ENCODE measurements at regions not wholly inside any gene's neighbourhood (a gene's known extent, or its start where the extent isn't known, plus 50 kb on each side); places are given as distances from the start of the nearest gene placed in this dataset.

DNA sequence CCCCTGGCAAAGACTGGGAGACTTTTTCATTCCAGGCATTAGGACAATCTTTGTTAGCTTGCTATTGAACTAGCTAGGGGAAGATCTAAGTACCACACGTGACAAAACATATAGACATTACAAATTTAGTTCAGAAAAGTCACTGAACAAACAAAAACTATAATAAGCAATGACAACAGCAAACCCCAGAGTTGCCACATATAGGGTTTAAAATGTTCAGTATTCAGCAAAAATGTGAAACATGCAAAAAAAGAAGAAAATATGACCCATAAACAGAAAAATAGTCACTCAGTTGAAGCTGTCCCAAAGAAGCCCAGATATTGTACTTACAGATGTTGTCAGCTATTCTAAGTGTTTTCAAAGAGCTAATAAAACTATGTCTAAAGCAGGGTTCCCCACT lies 431.1 kb upstream of the CDH2 start:
- no peaks in the 10 kb centered on the region for H3K36me3 ChIP-seq (ENCODE audit: control insufficient read depth in 1 of 2, insufficient read depth in 2 of 2, low read length in 2 of 2)
- no peaks in the 10 kb centered on the region for H3K27me3 ChIP-seq (ENCODE audit: low read depth, low read length)
- H3K4me3 ChIP-seq (ENCODE audit: low read depth in 1 of 2, low read length in 2 of 2): no peak overlapping the region
- H3K27ac ChIP-seq (ENCODE audit: low read length): no peak overlapping the region
- no peaks in the 10 kb centered on the region for H3K4me1 ChIP-seq (ENCODE audit: control insufficient read depth in 1 of 2, insufficient read depth in 2 of 2, low read length in 2 of 2)
- no peaks in the 10 kb centered on the region for H3K9me3 ChIP-seq (ENCODE audit: control insufficient read depth in 1 of 2, low read length in 2 of 2)

DNA sequence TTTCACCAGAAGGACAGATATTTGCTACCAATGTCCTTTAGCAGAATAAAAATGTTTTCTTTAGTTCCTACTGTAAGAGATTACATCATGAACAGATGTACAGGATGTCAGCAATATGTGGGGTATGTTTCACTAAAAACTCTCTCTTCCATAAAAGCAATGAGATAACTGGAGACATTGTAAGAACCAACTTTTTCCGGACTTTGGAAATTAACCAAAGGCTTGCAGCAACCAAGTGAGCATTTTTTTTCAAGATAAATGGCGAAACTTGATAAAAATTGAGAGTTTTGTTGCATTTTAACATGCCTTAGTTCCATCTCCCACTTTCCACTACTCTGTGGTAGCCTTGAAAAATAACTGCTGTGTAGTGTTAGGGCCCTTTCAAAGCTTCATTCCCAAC lies 429.8 kb upstream of the CDH2 start:
- H3K4me1 ChIP-seq (ENCODE audit: control insufficient read depth in 1 of 2, insufficient read depth in 2 of 2, low read length in 2 of 2): no peaks in the 10 kb centered on the region
- H3K27ac ChIP-seq (ENCODE audit: low read length): no peak overlapping the region
- H3K9me3 ChIP-seq (ENCODE audit: control insufficient read depth in 1 of 2, low read length in 2 of 2): no peaks in the 10 kb centered on the region
- no peaks in the 10 kb centered on the region for H3K36me3 ChIP-seq (ENCODE audit: control insufficient read depth in 1 of 2, insufficient read depth in 2 of 2, low read length in 2 of 2)
- no peak overlapping the region for H3K4me3 ChIP-seq (ENCODE audit: low read depth in 1 of 2, low read length in 2 of 2)
- H3K27me3 ChIP-seq (ENCODE audit: low read depth, low read length): no peaks in the 10 kb centered on the region

DNA sequence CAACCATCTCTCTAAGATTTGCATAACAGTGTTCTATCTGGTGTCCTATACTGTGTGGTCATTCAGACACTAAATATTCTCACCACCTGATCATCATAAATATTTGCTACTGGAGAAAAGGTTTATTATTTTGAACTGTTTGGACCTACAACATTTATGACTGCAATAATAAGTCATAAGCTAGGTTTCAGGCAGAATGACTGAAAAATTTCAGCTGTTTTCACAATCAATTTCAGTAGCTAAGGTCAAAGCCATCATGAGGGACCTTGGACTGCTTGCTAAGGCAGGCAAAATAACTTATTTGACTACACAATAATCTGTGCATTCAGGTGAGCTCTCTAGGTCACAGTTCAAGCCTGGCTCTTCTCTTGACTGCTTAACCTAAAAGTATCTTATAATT lies 425.5 kb upstream of the CDH2 start:
- H3K27me3 ChIP-seq (ENCODE audit: low read depth, low read length): no peaks in the 10 kb centered on the region
- H3K4me3 ChIP-seq (ENCODE audit: low read depth in 1 of 2, low read length in 2 of 2): no peak overlapping the region
- peaks cover 0 to 7% of the 10 kb centered on the region in 2 donors for H3K9me3 ChIP-seq (ENCODE audit: control insufficient read depth in 1 of 2, low read length in 2 of 2)
- H3K27ac ChIP-seq (ENCODE audit: low read length): no peak overlapping the region
- H3K36me3 ChIP-seq (ENCODE audit: control insufficient read depth in 1 of 2, insufficient read depth in 2 of 2, low read length in 2 of 2): no peaks in the 10 kb centered on the region
- no peaks in the 10 kb centered on the region for H3K4me1 ChIP-seq (ENCODE audit: control insufficient read depth in 1 of 2, insufficient read depth in 2 of 2, low read length in 2 of 2)

DNA sequence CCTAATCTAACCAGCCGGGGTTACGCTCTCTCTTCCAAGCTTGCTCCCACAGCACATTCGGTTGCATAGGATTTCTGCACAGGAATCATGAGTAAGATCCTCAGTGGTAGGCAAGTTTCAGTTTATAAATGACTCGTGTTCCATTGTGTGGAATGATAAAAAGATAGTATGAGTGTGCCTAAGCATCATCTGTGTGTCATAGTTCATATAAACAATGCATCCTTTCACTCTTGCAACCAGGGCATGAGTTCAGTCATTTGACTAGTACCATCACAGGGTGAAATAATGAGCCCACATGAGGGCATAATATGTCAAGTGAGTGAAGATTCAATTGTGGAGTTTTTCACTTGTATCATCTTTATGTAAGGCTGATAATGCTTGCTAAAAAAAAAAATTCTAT lies 417.1 kb upstream of the CDH2 start:
- H3K4me3 ChIP-seq (ENCODE audit: low read depth in 1 of 2, low read length in 2 of 2): no peak overlapping the region
- no peaks in the 10 kb centered on the region for H3K27me3 ChIP-seq (ENCODE audit: low read depth, low read length)
- H3K36me3 ChIP-seq (ENCODE audit: control insufficient read depth in 1 of 2, insufficient read depth in 2 of 2, low read length in 2 of 2): no peaks in the 10 kb centered on the region
- H3K27ac ChIP-seq (ENCODE audit: low read length): no peak overlapping the region
- no peaks in the 10 kb centered on the region for H3K4me1 ChIP-seq (ENCODE audit: control insufficient read depth in 1 of 2, insufficient read depth in 2 of 2, low read length in 2 of 2)
- H3K9me3 ChIP-seq (ENCODE audit: control insufficient read depth in 1 of 2, low read length in 2 of 2): peaks cover 0 to 2% of the 10 kb centered on the region in 2 donors

DNA sequence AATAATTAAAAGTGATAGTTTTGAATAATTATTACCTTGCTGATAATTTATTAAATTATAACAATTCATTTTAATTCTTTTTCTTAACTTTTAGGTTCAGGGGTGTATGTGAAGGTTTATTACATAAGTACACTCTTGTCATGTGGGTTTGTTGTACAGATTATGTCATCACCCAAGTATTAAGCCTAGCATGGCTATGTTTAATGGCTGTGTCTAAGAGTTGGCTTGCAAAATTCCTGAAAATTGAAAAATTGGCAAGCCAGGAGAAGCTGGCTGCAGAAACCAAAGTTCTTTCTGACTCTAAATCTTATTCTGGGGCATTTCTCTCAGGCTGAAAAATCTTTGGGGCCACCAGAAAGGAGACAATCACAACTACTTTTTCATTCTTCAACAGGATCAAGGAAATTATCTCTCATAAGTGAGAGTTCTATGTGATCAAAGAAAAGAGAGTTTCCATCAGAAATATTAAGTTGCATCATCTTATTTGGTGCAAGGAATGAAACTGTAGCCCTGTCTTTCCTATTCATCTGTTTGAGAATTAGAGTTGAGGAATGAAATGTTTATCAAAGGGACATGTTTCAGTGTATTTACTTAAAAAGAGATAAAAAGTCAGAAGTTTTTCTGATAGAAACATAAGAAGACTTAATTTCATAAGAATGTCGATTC lies 412.1 kb upstream of the CDH2 start:
- Histone ChIP-seq H3K4me1 (ENCODE audit: control insufficient read depth in 1 of 2, insufficient read depth in 2 of 2, low read length in 2 of 2) (no peaks in the 10 kb centered on the region), H3K27ac (ENCODE audit: low read length) (no peak overlapping the region), H3K27me3 (ENCODE audit: low read depth, low read length) (no peaks in the 10 kb centered on the region), H3K36me3 (ENCODE audit: control insufficient read depth in 1 of 2, insufficient read depth in 2 of 2, low read length in 2 of 2) (no peaks in the 10 kb centered on the region), H3K9me3 (ENCODE audit: control insufficient read depth in 1 of 2, low read length in 2 of 2) (no peaks in the 10 kb centered on the region), H3K4me3 (ENCODE audit: low read depth in 1 of 2, low read length in 2 of 2) (no peak overlapping the region)

DNA sequence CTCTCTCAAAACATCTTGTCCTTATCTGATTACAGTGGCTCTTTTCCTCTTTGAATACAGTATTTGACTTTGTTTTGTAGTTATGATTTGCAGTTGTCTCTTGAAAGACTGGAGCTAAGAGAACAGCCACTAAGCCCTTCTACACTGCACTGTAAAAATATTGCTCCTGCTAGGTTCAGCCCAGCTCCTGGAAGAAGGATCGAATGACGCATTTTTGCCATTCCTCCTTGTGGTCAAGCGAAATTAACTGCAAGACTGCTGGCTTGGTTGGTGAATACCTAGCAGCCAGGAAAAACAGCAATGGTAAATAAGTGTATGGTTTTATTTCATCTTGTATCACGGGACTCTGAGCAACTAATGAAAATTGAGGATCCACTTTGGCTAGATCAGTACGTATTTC lies 407.8 kb upstream of the CDH2 start:
- peaks cover 0 to 3% of the 10 kb centered on the region in 2 donors for H3K4me1 ChIP-seq (ENCODE audit: control insufficient read depth in 1 of 2, insufficient read depth in 2 of 2, low read length in 2 of 2)
- no peak overlapping the region for H3K4me3 ChIP-seq (ENCODE audit: low read depth in 1 of 2, low read length in 2 of 2)
- H3K27me3 ChIP-seq (ENCODE audit: low read depth, low read length): no peaks in the 10 kb centered on the region
- H3K36me3 ChIP-seq (ENCODE audit: control insufficient read depth in 1 of 2, insufficient read depth in 2 of 2, low read length in 2 of 2): no peaks in the 10 kb centered on the region
- no peaks in the 10 kb centered on the region for H3K9me3 ChIP-seq (ENCODE audit: control insufficient read depth in 1 of 2, low read length in 2 of 2)
- no peak overlapping the region for H3K27ac ChIP-seq (ENCODE audit: low read length)

DNA sequence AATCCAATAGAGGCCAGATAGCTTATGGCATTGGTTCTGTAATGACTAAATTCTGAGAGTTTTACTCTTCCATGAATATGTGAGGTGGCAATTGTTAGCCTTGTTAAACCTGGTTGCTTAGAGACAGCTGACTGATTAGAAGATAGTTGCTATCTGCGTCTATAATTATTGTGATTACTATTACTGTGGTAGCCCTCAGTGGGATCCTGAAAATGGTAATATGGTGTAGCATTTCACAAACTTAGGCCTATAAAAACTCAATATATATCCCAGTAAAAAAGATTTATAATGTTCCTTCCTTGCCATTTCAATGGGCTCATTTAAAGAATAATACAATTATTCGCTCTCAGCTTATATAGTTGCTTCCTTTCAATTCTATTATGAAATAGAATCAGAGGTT lies 405.8 kb upstream of the CDH2 start:
- no peaks in the 10 kb centered on the region for H3K9me3 ChIP-seq (ENCODE audit: control insufficient read depth in 1 of 2, low read length in 2 of 2)
- H3K36me3 ChIP-seq (ENCODE audit: control insufficient read depth in 1 of 2, insufficient read depth in 2 of 2, low read length in 2 of 2): no peaks in the 10 kb centered on the region
- no peaks in the 10 kb centered on the region for H3K27me3 ChIP-seq (ENCODE audit: low read depth, low read length)
- H3K4me3 ChIP-seq (ENCODE audit: low read depth in 1 of 2, low read length in 2 of 2): no peak overlapping the region
- H3K4me1 ChIP-seq (ENCODE audit: control insufficient read depth in 1 of 2, insufficient read depth in 2 of 2, low read length in 2 of 2): peaks cover 0 to 3% of the 10 kb centered on the region in 2 donors
- no peak overlapping the region for H3K27ac ChIP-seq (ENCODE audit: low read length)

DNA sequence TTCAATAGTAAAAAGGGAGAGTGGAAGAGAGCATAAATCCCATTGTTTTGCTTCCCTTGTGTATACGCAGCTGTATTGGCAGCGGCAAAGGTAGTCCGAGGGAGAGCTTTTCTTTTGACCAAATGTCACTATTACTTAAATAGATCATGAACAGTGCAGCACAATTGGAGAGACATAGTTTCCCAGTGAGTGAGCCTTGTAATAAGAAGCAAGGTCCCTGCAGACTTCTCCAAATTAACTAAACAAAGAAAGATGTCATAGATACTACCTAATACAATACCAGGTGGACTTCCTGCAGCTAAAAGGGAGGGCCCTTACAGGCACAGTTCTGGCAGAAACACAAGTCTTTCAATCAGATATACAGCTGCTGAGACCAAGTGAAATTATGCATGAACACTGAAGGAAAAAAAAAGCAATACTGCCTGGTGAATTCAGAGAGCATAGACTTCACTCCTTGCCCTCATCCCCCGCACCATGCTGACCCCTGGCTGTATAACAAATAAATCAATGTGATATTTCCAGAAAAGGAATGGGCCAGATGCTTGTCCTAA lies 404.7 kb upstream of the CDH2 start:
- no peak overlapping the region for H3K27ac ChIP-seq (ENCODE audit: low read length)
- no peak overlapping the region for H3K4me3 ChIP-seq (ENCODE audit: low read depth in 1 of 2, low read length in 2 of 2)
- H3K36me3 ChIP-seq (ENCODE audit: control insufficient read depth in 1 of 2, insufficient read depth in 2 of 2, low read length in 2 of 2): no peaks in the 10 kb centered on the region
- peaks cover 0 to 3% of the 10 kb centered on the region in 2 donors for H3K4me1 ChIP-seq (ENCODE audit: control insufficient read depth in 1 of 2, insufficient read depth in 2 of 2, low read length in 2 of 2)
- H3K27me3 ChIP-seq (ENCODE audit: low read depth, low read length): no peaks in the 10 kb centered on the region
- no peaks in the 10 kb centered on the region for H3K9me3 ChIP-seq (ENCODE audit: control insufficient read depth in 1 of 2, low read length in 2 of 2)

DNA sequence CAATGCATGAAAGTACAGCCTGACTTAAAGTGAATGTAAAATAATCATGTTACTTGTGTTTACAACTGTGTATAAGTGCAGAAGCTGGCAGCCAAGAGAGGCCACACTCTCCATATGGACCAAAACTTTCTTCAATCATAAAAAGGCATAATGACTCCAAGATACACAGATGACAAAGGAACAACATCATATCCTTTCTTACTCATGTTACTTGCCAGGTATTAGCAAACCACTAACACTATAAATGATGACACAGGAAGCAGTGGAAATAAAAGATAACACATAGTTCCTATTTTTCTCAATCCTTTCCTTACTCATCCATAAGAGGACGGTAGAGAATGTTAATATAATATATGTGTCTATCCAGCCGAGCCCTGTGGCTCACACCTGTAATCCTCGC lies 400.0 kb upstream of the CDH2 start:
- no peak overlapping the region for H3K4me3 ChIP-seq (ENCODE audit: low read depth in 1 of 2, low read length in 2 of 2)
- H3K9me3 ChIP-seq (ENCODE audit: control insufficient read depth in 1 of 2, low read length in 2 of 2): no peaks in the 10 kb centered on the region
- peaks cover 0 to 3% of the 10 kb centered on the region in 2 donors for H3K4me1 ChIP-seq (ENCODE audit: control insufficient read depth in 1 of 2, insufficient read depth in 2 of 2, low read length in 2 of 2)
- H3K36me3 ChIP-seq (ENCODE audit: control insufficient read depth in 1 of 2, insufficient read depth in 2 of 2, low read length in 2 of 2): no peaks in the 10 kb centered on the region
- H3K27ac ChIP-seq (ENCODE audit: low read length): no peak overlapping the region
- H3K27me3 ChIP-seq (ENCODE audit: low read depth, low read length): no peaks in the 10 kb centered on the region

DNA sequence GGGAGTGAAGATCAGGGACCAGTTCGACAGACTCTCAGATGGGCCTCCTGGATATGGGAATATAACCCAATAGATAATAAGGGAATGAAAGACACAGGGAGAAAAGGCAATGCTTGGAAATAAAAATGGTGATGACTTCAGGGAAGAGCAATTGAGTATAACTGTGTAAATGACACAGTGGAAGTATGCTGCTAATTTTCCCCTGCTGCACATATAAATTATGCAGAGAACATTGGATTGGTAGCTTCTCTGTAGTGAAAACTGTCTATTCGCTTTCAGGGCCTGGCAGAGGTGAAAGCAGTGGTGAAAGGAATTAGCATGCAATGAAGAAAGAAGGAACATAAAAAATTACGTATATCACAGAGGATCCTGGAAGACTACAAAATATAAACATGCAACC lies 398.2 kb upstream of the CDH2 start:
- Histone ChIP-seq H3K4me3 (ENCODE audit: low read depth in 1 of 2, low read length in 2 of 2) (no peak overlapping the region), H3K36me3 (ENCODE audit: control insufficient read depth in 1 of 2, insufficient read depth in 2 of 2, low read length in 2 of 2) (no peaks in the 10 kb centered on the region), H3K27ac (ENCODE audit: low read length) (no peak overlapping the region)

DNA sequence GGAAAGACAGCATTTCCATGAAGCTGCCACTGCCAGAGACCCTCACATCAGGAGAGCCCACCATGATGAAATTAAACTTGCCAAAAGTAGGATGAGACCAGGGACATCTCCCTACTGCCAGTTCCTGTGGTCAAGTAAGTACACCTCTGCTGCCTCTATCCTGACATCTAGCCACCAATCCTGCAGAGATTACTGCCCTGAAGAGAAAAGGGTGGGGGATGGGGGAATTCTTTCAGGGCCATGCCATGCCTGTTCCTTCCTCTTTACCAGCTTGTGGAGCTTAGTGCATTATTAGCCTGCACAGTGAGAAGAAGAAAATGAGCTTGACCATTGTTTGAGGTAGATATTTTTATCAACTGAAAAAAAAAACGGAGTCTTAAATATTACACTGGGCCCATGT lies 397.2 kb upstream of the CDH2 start:
- H3K4me1 ChIP-seq (ENCODE audit: control insufficient read depth in 1 of 2, insufficient read depth in 2 of 2, low read length in 2 of 2): no peaks in the 10 kb centered on the region
- no peak overlapping the region for H3K4me3 ChIP-seq (ENCODE audit: low read depth in 1 of 2, low read length in 2 of 2)
- H3K36me3 ChIP-seq (ENCODE audit: control insufficient read depth in 1 of 2, insufficient read depth in 2 of 2, low read length in 2 of 2): no peaks in the 10 kb centered on the region
- no peaks in the 10 kb centered on the region for H3K9me3 ChIP-seq (ENCODE audit: control insufficient read depth in 1 of 2, low read length in 2 of 2)
- H3K27me3 ChIP-seq (ENCODE audit: low read depth, low read length): no peaks in the 10 kb centered on the region
- H3K27ac ChIP-seq (ENCODE audit: low read length): no peak overlapping the region

More for the DNA sequence above, 398.2 kb upstream of the CDH2 start:
- no peaks in the 10 kb centered on the region for H3K27me3 ChIP-seq (ENCODE audit: low read depth, low read length)
- no peaks in the 10 kb centered on the region for H3K4me1 ChIP-seq (ENCODE audit: control insufficient read depth in 1 of 2, insufficient read depth in 2 of 2, low read length in 2 of 2)
- no peaks in the 10 kb centered on the region for H3K9me3 ChIP-seq (ENCODE audit: control insufficient read depth in 1 of 2, low read length in 2 of 2)

DNA sequence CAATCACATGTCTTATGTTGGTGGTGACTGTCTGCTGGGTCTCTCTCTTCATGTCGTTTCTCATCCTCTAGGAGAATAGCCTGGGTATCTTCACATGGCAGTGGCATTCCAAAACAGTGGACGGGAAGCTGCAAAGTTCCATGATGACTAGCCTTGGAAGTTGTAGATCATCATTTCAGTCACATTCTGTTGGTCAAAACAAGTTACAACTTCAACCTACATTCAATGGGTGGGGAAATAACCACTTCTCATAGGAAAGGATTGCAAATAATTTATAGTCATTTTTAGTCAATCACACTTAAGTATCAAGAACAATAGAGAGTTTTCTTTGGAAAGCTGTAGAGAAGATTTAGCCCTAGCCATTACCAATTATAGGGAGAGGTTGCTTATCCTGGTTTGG lies 395.0 kb upstream of the CDH2 start:
- Histone ChIP-seq H3K4me1 (ENCODE audit: control insufficient read depth in 1 of 2, insufficient read depth in 2 of 2, low read length in 2 of 2) (no peaks in the 10 kb centered on the region), H3K4me3 (ENCODE audit: low read depth in 1 of 2, low read length in 2 of 2) (no peak overlapping the region), H3K27ac (ENCODE audit: low read length) (no peak overlapping the region), H3K27me3 (ENCODE audit: low read depth, low read length) (no peaks in the 10 kb centered on the region), H3K9me3 (ENCODE audit: control insufficient read depth in 1 of 2, low read length in 2 of 2) (no peaks in the 10 kb centered on the region), H3K36me3 (ENCODE audit: control insufficient read depth in 1 of 2, insufficient read depth in 2 of 2, low read length in 2 of 2) (no peaks in the 10 kb centered on the region)

All from muscle layer of duodenum (tissue), 2 donors.